ENCODE measurements at regions not wholly inside any gene's neighbourhood (a gene's known extent, or its start where the extent isn't known, plus 50 kb on each side); places are given as distances from the start of the nearest gene placed in this dataset.

GRCh38 chr14:51498411-51499227, 153.1 kb upstream of the FRMD6 start:
- peak overlapping the region; percentile 99 for H3K27ac ChIP-seq
- peak; percentile 52 for DNase-seq (ENCODE audit: low read depth, low spot score)

GRCh38 chr14:51500776-51501175, 150.9 kb upstream of the FRMD6 start:
- no peak for DNase-seq (ENCODE audit: low read depth, low spot score)
- H3K27ac ChIP-seq: peak overlapping the region; percentile 99

DNA sequence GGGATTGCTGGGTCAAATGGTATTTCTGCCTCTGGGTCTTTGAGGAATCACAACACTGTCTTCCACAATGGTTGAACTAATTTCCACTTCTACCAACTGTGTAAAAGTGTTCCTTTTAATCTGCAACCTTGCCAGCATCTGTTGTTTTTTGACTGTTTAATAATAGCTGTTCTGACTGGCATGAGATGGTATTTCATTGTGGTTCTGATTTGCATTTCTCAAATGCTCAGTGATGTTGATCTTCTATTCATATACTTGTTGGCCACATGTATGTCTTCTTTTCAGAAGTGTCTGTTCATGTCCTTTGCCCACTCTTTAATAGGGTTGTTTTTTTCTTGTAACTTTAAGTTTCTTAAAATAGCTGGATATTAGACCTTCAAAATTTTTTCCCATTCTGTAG, 150.0 kb upstream of the FRMD6 start:
- H3K27ac ChIP-seq: no peak overlapping the region
- no peak for DNase-seq (ENCODE audit: low read depth, low spot score)

DNA sequence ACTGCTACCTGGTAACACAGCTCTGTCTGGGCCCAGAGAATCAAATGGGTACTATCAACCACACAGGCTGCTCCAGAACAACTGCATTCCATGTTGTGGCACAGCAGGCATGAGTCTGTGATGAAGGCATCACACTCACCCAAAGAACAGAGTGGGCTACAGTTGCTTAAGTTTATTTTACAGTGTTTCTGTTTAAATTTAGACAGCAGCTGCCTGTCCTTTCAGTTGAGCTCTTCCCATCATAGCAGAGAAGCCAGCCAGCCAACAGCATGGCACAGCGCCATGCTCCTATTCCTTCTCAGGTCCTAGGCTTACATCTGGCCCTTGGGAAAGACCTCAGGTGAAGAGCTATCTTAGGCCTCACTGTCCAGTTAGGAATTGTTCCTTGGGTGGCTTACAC, 147.0 kb upstream of the FRMD6 start:
- H3K27ac ChIP-seq: peak overlapping the region; percentile 66
- no peak for DNase-seq (ENCODE audit: low read depth, low spot score)

GRCh38 chr14:51507511-51507905, 144.2 kb upstream of the FRMD6 start:
- H3K27ac ChIP-seq: peak overlapping the region; percentile 66
- no peak for DNase-seq (ENCODE audit: low read depth, low spot score)

DNA sequence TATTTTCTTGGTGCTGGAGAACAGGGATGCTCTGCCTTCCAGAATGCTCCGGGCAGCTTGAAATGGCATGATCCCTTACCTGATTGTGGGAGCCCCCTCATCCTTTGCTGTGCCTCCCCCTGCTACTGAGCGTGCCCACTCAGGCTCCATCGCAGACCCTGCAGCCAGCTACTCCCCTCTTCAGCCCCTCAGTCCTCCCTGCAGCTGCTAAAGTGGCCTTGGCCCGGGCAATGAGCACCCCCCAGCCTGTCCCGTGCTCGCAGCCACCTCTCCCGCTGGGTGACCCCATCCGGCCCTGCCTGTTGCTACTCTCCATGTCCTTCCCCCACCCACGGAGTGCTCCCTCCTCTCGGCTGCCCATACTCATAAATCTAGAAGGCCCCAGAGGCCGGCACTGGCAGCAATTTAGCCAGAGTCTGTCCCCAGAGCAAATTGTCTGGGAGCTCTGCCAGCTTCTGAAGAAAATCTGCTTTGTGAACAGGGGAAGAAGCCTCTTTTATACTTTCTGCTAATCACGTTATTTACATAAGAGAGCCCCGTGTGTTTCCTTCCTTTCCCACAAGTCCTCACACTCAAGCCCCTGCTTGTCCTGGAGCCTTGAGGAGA, 143.7 kb upstream of the FRMD6 start:
- no peak for DNase-seq (ENCODE audit: low read depth, low spot score)
- H3K27ac ChIP-seq: peak overlapping the region; percentile 66

- H3K27ac ChIP-seq: peak overlapping the region; percentile 8
- no peak for DNase-seq (ENCODE audit: low read depth, low spot score)
These were observed 140.4 kb upstream of the FRMD6 start for GRCh38 chr14:51511265-51511664.

- no peak for DNase-seq (ENCODE audit: low read depth, low spot score)
- peak overlapping the region; percentile 18 for H3K27ac ChIP-seq
These were observed 139.4 kb upstream of the FRMD6 start for GRCh38 chr14:51512316-51512715.

- H3K27ac ChIP-seq: peak overlapping the region; percentile 18
- DNase-seq (ENCODE audit: low read depth, low spot score): no peak
These were observed 138.4 kb upstream of the FRMD6 start for GRCh38 chr14:51513281-51513680.

GRCh38 chr14:51513933-51514332, 137.8 kb upstream of the FRMD6 start:
- no peak for DNase-seq (ENCODE audit: low read depth, low spot score)
- no peak overlapping the region for H3K27ac ChIP-seq

DNA sequence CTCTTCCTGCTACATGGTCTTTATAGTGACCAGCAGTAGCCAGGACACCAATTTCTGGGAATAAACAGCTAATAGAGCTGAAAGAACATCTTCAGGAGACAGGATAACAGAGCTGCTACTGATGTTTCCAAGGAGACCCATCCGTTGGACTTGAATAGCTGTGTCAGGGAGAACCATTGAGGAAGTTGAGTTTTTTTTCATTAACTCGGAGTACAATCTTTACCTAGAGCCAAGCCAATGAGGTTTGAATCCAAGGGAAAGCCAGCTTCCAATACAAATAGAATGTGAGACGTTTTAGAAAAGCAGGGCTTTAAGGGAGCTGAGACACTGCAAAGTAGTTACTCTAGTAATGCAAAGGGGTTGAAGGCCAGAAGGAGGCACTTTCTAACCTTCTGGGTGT, 136.1 kb upstream of the FRMD6 start:
- H3K27ac ChIP-seq: peak overlapping the region; percentile 12

DNA sequence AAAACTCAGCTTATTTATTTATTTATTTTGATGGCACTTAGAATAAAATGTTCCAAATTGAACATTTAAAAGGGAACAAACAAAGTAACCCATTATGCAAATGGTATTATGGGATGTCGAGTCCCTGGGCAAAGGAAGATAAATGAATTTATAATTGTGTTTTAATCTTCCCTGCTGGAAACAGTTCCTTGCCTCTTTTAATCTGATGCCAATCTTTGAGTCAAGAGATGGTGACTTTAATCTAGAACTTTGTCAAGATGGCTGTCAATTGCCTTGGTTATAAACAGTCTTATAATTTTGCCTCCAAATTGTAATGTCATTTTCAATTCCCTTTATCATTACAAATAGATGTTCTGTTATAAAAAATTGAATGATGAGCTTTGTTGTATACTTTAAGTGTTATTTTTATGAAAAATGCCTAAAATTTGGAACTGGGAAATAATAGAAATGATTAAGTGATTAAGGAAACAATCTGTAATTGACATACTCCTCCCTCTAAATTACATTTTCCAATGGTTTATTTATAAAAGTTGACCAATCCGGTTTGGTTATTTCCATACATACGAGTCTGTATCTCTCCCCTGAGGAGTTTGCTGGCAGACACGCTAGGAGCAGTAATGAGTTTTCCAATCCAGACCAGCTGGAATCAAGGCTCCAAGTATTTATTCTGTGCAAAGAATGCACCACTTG, 134.9 kb upstream of the FRMD6 start:
- H3K27ac ChIP-seq: peak overlapping the region; percentile 6
- no peak for DNase-seq (ENCODE audit: low read depth, low spot score)

More for the DNA sequence above, 136.1 kb upstream of the FRMD6 start:
- DNase-seq (ENCODE audit: low read depth, low spot score): no peak

- DNase-seq (ENCODE audit: low read depth, low spot score): no peak
- peak overlapping the region; percentile 25 for H3K27ac ChIP-seq
These were observed 133.4 kb upstream of the FRMD6 start for GRCh38 chr14:51518280-51518679.

DNA sequence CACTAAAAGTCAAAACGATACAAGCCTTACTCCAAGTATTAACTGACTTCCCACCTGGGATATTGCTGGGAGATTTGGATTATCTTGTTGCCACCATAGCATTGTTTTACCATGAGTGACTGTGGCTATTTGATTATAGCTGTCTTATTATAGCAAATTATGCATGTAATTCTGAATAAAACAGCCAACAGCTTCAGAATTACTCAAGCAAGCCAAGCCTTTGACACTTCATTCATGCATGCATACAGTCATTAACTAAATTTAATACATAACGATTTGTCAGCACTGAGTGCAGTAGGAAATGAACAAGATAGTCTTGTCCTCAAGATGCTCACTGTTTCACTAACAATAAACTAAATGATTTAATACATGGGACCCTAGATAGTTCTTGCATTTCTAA, 133.0 kb upstream of the FRMD6 start:
- no peak for DNase-seq (ENCODE audit: low read depth, low spot score)
- H3K27ac ChIP-seq: peak overlapping the region; percentile 25

- no peak for DNase-seq (ENCODE audit: low read depth, low spot score)
These were observed 131.6 kb upstream of the FRMD6 start for GRCh38 chr14:51520087-51520486.

DNA sequence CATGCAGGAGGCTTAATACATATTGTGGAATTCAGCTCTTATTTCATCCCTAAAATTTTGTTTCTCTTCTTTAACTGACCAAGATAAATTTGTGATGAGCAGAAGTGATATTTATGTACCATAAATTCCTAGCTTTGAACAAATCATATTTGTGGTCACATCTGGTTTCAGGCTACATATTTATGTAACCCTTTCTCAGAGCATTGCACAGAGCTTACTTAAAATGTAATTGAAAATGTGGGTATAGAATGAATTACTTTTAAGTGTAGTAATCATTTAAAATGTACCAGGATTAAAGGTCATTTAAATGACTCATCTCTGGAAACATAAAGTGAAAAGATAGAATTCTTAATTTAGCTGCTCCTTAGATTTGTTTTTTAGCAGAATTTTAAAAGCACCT, 129.9 kb upstream of the FRMD6 start:
- DNase-seq (ENCODE audit: low read depth, low spot score): no peak
- peak overlapping the region; percentile 22 for H3K27ac ChIP-seq

More at GRCh38 chr14:51520087-51520486, 131.6 kb upstream of the FRMD6 start:
- peak overlapping the region; percentile 25 for H3K27ac ChIP-seq

DNA sequence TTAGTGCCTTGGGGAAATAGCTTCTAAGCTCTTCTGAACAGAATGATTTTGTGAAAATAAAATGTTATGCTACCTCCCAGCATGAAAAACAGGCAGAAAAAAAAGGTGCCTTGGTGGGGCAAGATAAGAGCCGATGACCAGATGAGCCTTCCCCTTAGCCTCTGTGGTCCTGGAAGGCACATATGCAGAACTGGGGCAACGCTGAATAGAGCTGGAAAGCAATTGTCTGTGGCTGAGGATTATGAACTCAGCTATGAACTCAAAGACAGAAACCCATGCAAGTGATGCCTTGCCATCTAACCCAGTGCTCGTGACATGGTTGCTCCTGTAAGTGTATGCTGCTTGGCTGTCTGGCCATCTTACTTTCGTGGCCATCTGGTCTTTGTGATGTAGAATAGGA, 128.5 kb upstream of the FRMD6 start:
- DNase-seq (ENCODE audit: low read depth, low spot score): no peak
- H3K27ac ChIP-seq: no peak overlapping the region

DNA sequence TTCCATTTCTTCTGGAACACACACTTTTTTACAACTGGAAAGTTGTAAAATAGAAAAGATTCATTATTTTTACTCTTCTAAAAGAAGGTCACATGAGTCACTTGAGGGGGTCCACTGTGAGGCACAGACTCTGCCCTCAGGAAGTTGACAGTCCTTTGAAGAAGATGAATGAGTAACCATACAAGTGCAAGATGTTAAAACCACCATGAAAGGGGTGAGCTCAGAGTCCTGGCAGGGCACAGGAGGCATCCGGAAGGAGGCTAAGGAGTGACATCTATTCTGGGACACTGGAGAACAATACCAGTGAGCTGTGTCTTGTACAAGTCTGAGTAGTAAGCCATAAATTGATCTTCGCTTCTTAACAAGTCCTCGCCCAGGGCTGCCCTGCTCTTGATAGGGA, 126.0 kb upstream of the FRMD6 start:
- H3K27ac ChIP-seq: peak overlapping the region; percentile 98
- no peak for DNase-seq (ENCODE audit: low read depth, low spot score)

DNA sequence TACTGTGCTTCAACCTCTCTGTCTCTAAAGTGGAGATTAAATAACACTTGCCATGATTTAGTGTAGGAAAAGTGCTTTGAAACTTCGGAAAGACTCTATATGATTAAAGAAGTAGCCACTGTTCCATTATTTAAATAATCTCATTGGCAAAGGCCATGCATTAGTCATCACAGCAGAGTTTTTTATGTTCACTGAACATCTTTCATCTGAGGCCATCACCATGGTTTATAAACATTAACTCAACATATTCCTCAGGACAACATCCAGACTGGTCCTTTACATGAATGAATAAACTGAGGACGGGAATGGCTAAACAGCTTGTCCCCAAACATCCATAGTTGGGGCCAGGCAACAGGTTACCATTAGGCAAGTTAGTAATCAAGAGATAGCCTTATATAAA, 124.6 kb upstream of the FRMD6 start:
- no peak for DNase-seq (ENCODE audit: low read depth, low spot score)
- peak overlapping the region; percentile 98 for H3K27ac ChIP-seq

GRCh38 chr14:51529736-51530135, 122.0 kb upstream of the FRMD6 start:
- DNase-seq (ENCODE audit: low read depth, low spot score): no peak

DNA sequence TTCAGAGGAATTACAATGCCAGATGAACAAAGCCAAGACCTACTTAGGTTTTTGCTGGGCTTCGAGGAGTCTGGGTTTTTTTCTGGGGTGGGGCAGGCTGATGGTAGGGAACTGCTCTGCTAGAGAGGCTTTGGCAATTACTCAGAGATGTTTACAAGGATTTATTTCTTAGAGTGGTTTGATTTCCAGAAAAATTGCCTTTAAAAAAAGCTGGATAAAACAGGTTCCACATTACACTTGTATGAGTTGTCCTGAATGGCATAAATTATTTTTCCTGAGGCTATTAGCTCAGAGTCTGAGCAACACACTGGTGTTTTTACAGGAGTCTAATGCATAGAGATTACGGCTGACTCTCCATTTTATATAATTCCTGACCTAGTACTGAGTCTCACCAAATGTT, 118.5 kb upstream of the FRMD6 start:
- DNase-seq (ENCODE audit: low read depth, low spot score): peak; percentile 85
- H3K27ac ChIP-seq: peak overlapping the region; percentile 98

More at GRCh38 chr14:51529736-51530135, 122.0 kb upstream of the FRMD6 start:
- H3K27ac ChIP-seq: peak overlapping the region; percentile 98

Measured in epithelial cell of prostate (primary cell).